ENCODE measurements at regions not wholly inside any gene's neighbourhood (a gene's known extent, or its start where the extent isn't known, plus 50 kb on each side); places are given as distances from the start of the nearest gene placed in this dataset.

DNA sequence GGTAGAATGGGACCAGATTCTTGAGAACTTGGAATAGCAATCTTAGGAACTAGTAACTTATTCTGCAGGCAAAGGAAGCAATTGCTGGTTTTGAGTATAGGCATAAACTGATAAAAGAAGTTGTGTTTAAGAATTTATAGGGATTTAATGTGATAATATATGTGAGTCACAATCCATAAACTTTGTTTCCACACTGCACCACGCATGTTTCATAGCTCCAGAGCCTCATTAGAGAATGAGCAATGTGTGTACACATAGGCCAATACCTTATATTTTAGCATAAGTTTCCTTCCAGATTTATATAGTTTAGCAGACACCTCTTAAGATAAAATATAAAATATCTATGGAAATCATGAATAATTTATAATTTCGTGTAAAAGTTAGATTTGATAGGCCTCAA, 175.5 kb upstream of the SEMA3A start:
- ATAC-seq (no peak), DNase-seq (no peak)
- no peak overlapping the region for H3K4me3 ChIP-seq
- intact Hi-C loops (cut with DNase I): no loop called here
- no peak overlapping the region for H3K27ac ChIP-seq
- H3K36me3 ChIP-seq (ENCODE audit: insufficient read depth in 1 of 2, low read depth in 1 of 2): no peaks in the 10 kb centered on the region
- no peaks in the 10 kb centered on the region for H3K4me1 ChIP-seq
- WGBS, 3 donors: 45 to 87% (median 83%) methylated on average over 2 of the region's 2 CpGs
- TF ChIP-seq, protein P1, sequence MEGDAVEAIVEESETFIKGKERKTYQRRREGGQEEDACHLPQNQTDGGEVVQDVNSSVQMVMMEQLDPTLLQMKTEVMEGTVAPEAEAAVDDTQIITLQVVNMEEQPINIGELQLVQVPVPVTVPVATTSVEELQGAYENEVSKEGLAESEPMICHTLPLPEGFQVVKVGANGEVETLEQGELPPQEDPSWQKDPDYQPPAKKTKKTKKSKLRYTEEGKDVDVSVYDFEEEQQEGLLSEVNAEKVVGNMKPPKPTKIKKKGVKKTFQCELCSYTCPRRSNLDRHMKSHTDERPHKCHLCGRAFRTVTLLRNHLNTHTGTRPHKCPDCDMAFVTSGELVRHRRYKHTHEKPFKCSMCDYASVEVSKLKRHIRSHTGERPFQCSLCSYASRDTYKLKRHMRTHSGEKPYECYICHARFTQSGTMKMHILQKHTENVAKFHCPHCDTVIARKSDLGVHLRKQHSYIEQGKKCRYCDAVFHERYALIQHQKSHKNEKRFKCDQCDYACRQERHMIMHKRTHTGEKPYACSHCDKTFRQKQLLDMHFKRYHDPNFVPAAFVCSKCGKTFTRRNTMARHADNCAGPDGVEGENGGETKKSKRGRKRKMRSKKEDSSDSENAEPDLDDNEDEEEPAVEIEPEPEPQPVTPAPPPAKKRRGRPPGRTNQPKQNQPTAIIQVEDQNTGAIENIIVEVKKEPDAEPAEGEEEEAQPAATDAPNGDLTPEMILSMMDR (IDR thresholded peaks at IDR 0.05): no peak
- no peaks in the 10 kb centered on the region for H3K27me3 ChIP-seq (ENCODE audit: insufficient read depth in 3 of 3, low read length in 2 of 3)
- H3K9me3 ChIP-seq: no peaks in the 10 kb centered on the region

GRCh38 chr7:84368122-84368521, 173.5 kb upstream of the SEMA3A start:
- no peaks in the 10 kb centered on the region for H3K4me1 ChIP-seq
- 66 to 84% (median 79%) methylated on average over 1 of the region's 1 CpG for WGBS, 3 donors
- intact Hi-C loops (cut with DNase I): no loop called here

DNA sequence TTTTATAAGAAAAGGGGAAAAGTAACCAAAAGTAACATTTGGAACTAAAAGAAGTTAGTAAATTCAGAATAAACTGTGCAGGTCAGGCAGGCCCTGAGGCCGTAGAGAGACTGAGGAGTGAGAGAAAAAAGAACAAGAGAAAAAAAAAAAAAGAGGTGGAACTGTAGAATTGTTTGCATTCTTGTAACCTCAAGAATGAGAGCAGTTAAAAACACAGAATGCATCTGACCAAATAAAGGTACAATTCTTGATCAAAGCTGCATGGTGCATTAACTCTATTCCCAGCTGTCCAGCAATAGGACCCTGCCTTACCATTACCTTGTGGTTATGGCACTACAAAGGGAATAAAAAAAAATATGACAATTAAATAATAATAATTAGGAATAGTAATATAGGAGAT, 170.1 kb upstream of the SEMA3A start:
- Histone ChIP-seq H3K4me1 (no peaks in the 10 kb centered on the region), H3K27ac (no peak overlapping the region), H3K4me3 (no peak overlapping the region), H3K27me3 (ENCODE audit: insufficient read depth in 3 of 3, low read length in 2 of 3) (no peaks in the 10 kb centered on the region), H3K36me3 (ENCODE audit: insufficient read depth in 1 of 2, low read depth in 1 of 2) (no peaks in the 10 kb centered on the region), H3K9me3 (no peaks in the 10 kb centered on the region)
- TF ChIP-seq, protein P1 (IDR thresholded peaks at IDR 0.05): no peak
- DNase-seq: no peak
- ATAC-seq: no peak
- 84 to 100% (median 95%) methylated on average over 1 of the region's 1 CpG for WGBS, 3 donors
- intact Hi-C loops (cut with DNase I): no loop called here

More at GRCh38 chr7:84368122-84368521, 173.5 kb upstream of the SEMA3A start:
- DNase-seq (no peak), ATAC-seq (no peak)
- TF ChIP-seq, protein P1 (IDR thresholded peaks at IDR 0.05): no peak
- Histone ChIP-seq H3K27me3 (ENCODE audit: insufficient read depth in 3 of 3, low read length in 2 of 3) (no peaks in the 10 kb centered on the region), H3K4me3 (no peak overlapping the region), H3K27ac (no peak overlapping the region), H3K36me3 (ENCODE audit: insufficient read depth in 1 of 2, low read depth in 1 of 2) (no peaks in the 10 kb centered on the region), H3K9me3 (no peaks in the 10 kb centered on the region)

GRCh38 chr7:84363741-84364140, 169.2 kb upstream of the SEMA3A start:
- H3K36me3 ChIP-seq (ENCODE audit: insufficient read depth in 1 of 2, low read depth in 1 of 2): no peaks in the 10 kb centered on the region
- TF ChIP-seq, protein P1 (IDR thresholded peaks at IDR 0.05): no peak
- intact Hi-C loops (cut with DNase I): no loop called here
- DNase-seq: no peak
- no peak overlapping the region for H3K4me3 ChIP-seq
- no peak for ATAC-seq
- no peaks in the 10 kb centered on the region for H3K9me3 ChIP-seq
- H3K4me1 ChIP-seq: no peaks in the 10 kb centered on the region
- no peak overlapping the region for H3K27ac ChIP-seq
- no peaks in the 10 kb centered on the region for H3K27me3 ChIP-seq (ENCODE audit: insufficient read depth in 3 of 3, low read length in 2 of 3)

GRCh38 chr7:84362828-84363227, 168.2 kb upstream of the SEMA3A start:
- Histone ChIP-seq H3K27me3 (ENCODE audit: insufficient read depth in 3 of 3, low read length in 2 of 3) (no peaks in the 10 kb centered on the region), H3K4me1 (no peaks in the 10 kb centered on the region), H3K9me3 (no peaks in the 10 kb centered on the region), H3K4me3 (no peak overlapping the region), H3K36me3 (ENCODE audit: insufficient read depth in 1 of 2, low read depth in 1 of 2) (no peaks in the 10 kb centered on the region), H3K27ac (no peak overlapping the region)
- WGBS, 3 donors: 76 to 85% (median 78%) methylated on average over 1 of the region's 1 CpG
- TF ChIP-seq, protein P1 (IDR thresholded peaks at IDR 0.05): no peak
- DNase-seq (no peak), ATAC-seq (no peak)
- intact Hi-C loops (cut with DNase I): no loop called here
